Activated CD8-positive, alpha-beta T cell treated with anti-CD3 and anti-CD28 coated beads for 36 hours (primary cell): ENCODE measurements at regions not wholly inside any gene's neighbourhood (a gene's known extent, or its start where the extent isn't known, plus 50 kb on each side); places are given as distances from the start of the nearest gene placed in this dataset.
"Not testable (repeated sequence)": the region's sequence is repeated elsewhere in the genome, so short reads cannot be mapped to it uniquely, and the experiment has no call there.

Experiments
- ATAC-seq: fragments of 200-7000 bp; cut with Tn5 transposase; one replicate; pipeline ENCODE4 v1.10.0; 2021; ENCODE audit warnings: mild to moderate bottlenecking, moderate library complexity
- CTCF ChIA-PET: fragments of 350-600 bp; sonication (Branson Sonifier 250); formaldehyde crosslinking; loops from one replicate; lab custom pipeline; 2021; ENCODE audit warnings: antibody characterized with exemption; lab: Charles Lee
- POLR2A ChIA-PET: fragments of 350-600 bp; sonication (Branson Sonifier 250); formaldehyde crosslinking; loops from one replicate; lab custom pipeline; 2021; ENCODE audit warnings: antibody characterized with exemption; lab: Charles Lee
- DNase-seq: peaks from one replicate; pipeline ENCODE4 v3.0.0-alpha.2; 2020
- H3K27ac Mint-ChIP-seq: one replicate; pipeline ENCODE4 v1.8.0; 2021; ENCODE audit warnings: mild to moderate bottlenecking, mixed read lengths
- H3K27me3 Mint-ChIP-seq: one replicate; pipeline ENCODE4 v1.8.0; 2021; ENCODE audit warnings: mixed read lengths
- H3K36me3 Mint-ChIP-seq: one replicate; pipeline ENCODE4 v1.8.0; 2021; ENCODE audit warnings: low read depth, mixed read lengths
- H3K4me1 Mint-ChIP-seq: one replicate; pipeline ENCODE4 v1.8.0; 2021; ENCODE audit warnings: low read depth, mixed read lengths
- H3K4me3 Mint-ChIP-seq: one replicate; pipeline ENCODE4 v1.8.0; 2021; ENCODE audit warnings: mild to moderate bottlenecking, moderate library complexity, mixed read lengths
- H3K9me3 Mint-ChIP-seq: one replicate; pipeline ENCODE4 v1.8.0; 2021; ENCODE audit warnings: mixed read lengths
- intact Hi-C: fragments of 100-400 bp; cut with micrococcal nuclease; formaldehyde crosslinking; loops from one replicate; pipeline ENCODE4 v1.10.0; 2022

- DNase-seq, H3K27me3 Mint-ChIP-seq, H3K9me3 Mint-ChIP-seq, H3K4me1 Mint-ChIP-seq, intact Hi-C loops, POLR2A ChIA-PET, H3K36me3 Mint-ChIP-seq, CTCF ChIA-PET, ATAC-seq, H3K27ac Mint-ChIP-seq, H3K4me3 Mint-ChIP-seq: not testable (repeated sequence)
Observed at GRCh38 chr15:28614420-28614819, 61.1 kb downstream of the GOLGA6L25 start.

GRCh38 chr15:28621704-28622103, 68.3 kb downstream of the GOLGA6L25 start:
- H3K27ac Mint-ChIP-seq, CTCF ChIA-PET, H3K27me3 Mint-ChIP-seq, DNase-seq, H3K9me3 Mint-ChIP-seq, H3K4me3 Mint-ChIP-seq, H3K36me3 Mint-ChIP-seq, H3K4me1 Mint-ChIP-seq, intact Hi-C loops, POLR2A ChIA-PET, ATAC-seq: not testable (repeated sequence)

GRCh38 chr15:28622197-28622596, 68.8 kb downstream of the GOLGA6L25 start:
- CTCF ChIA-PET, POLR2A ChIA-PET, H3K9me3 Mint-ChIP-seq, H3K27ac Mint-ChIP-seq, H3K36me3 Mint-ChIP-seq, H3K27me3 Mint-ChIP-seq, intact Hi-C loops, H3K4me3 Mint-ChIP-seq, DNase-seq, H3K4me1 Mint-ChIP-seq: not testable (repeated sequence)
- ATAC-seq: peak; percentile 24

GRCh38 chr15:28624381-28624780, 71.0 kb downstream of the GOLGA6L25 start:
- H3K36me3 Mint-ChIP-seq, DNase-seq, CTCF ChIA-PET, H3K9me3 Mint-ChIP-seq, H3K4me3 Mint-ChIP-seq, ATAC-seq, H3K4me1 Mint-ChIP-seq, H3K27ac Mint-ChIP-seq, H3K27me3 Mint-ChIP-seq, POLR2A ChIA-PET, intact Hi-C loops: not testable (repeated sequence)

GRCh38 chr15:28639016-28639415, 73.2 kb downstream of the GOLGA8M start:
- H3K4me1 Mint-ChIP-seq, intact Hi-C loops, H3K27me3 Mint-ChIP-seq, POLR2A ChIA-PET, H3K9me3 Mint-ChIP-seq, CTCF ChIA-PET, H3K27ac Mint-ChIP-seq, H3K4me3 Mint-ChIP-seq, H3K36me3 Mint-ChIP-seq, ATAC-seq, DNase-seq: not testable (repeated sequence)
